Glutamatergic neuron (in vitro differentiated cells): ENCODE measurements at regions not wholly inside any gene's neighbourhood (a gene's known extent, or its start where the extent isn't known, plus 50 kb on each side); places are given as distances from the start of the nearest gene placed in this dataset.
A peak's percentile ranks its signal among the peaks of the same experiment; 100 is the strongest.

Experiments
- DNase-seq: peaks from one replicate; pipeline ENCODE4 v3.0.0; 2022
- H3K27ac Mint-ChIP-seq: one replicate; pipeline ENCODE4 v1.8.0; 2020; ENCODE audit warnings: mild to moderate bottlenecking, mixed read lengths, inconsistent platforms; ENCODE audit not compliant: unreplicated experiment
- H3K27me3 Mint-ChIP-seq: one replicate; pipeline ENCODE4 v1.8.0; 2020; ENCODE audit warnings: mild to moderate bottlenecking, moderate library complexity, mixed read lengths, inconsistent platforms; ENCODE audit not compliant: unreplicated experiment
- H3K36me3 Mint-ChIP-seq: one replicate; pipeline ENCODE4 v1.8.0; 2020; ENCODE audit warnings: mild to moderate bottlenecking, mixed read lengths, inconsistent platforms; ENCODE audit not compliant: unreplicated experiment
- H3K4me1 Mint-ChIP-seq: one replicate; pipeline ENCODE4 v1.8.0; 2020; ENCODE audit warnings: mild to moderate bottlenecking, low read depth, mixed read lengths, inconsistent platforms; ENCODE audit not compliant: unreplicated experiment
- H3K4me3 Mint-ChIP-seq: one replicate; pipeline ENCODE4 v1.8.0; 2020; ENCODE audit warnings: mild to moderate bottlenecking, mixed read lengths, inconsistent platforms; ENCODE audit not compliant: unreplicated experiment
- H3K9me3 Mint-ChIP-seq: one replicate; pipeline ENCODE4 v1.8.0; 2020; ENCODE audit warnings: mild to moderate bottlenecking, moderate library complexity, mixed read lengths, inconsistent platforms; ENCODE audit not compliant: unreplicated experiment
- TF ChIP-seq, protein P1 (sequence below): fragments of 200-600 bp; sonication (generic); IDR thresholded peaks from one replicate; pipeline ENCODE4 v1.5.0; 2021; ENCODE audit not compliant: partially characterized antibody, unreplicated experiment

DNA sequence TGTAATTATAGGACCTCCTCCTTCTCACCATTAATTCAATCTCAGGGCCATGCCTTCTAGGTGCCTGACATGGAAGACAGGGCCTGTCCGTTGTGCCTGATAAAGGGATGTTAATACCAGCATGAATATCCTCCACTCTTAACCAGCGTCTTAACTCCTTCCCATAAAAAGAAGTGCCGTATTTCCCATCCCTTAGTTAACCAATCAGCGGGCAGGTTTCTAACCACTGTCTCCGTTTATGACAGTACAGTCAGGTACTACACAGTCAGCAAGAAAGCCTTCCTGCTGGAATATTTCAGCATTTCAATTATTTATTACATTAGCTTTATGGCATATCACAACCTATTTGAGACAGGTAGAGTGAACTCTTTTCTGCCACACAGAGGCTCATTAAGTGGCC, 308.6 kb upstream of the FZD8 start:
- Mint-ChIP-seq H3K36me3 (no peaks in the 10 kb centered on the region), H3K4me3 (peak overlapping the region; percentile 14), H3K9me3 (no peaks in the 10 kb centered on the region), H3K4me1 (peaks cover 12% of the 10 kb centered on the region), H3K27me3 (no peaks in the 10 kb centered on the region), H3K27ac (no peak overlapping the region)
- TF ChIP-seq, protein P1, sequence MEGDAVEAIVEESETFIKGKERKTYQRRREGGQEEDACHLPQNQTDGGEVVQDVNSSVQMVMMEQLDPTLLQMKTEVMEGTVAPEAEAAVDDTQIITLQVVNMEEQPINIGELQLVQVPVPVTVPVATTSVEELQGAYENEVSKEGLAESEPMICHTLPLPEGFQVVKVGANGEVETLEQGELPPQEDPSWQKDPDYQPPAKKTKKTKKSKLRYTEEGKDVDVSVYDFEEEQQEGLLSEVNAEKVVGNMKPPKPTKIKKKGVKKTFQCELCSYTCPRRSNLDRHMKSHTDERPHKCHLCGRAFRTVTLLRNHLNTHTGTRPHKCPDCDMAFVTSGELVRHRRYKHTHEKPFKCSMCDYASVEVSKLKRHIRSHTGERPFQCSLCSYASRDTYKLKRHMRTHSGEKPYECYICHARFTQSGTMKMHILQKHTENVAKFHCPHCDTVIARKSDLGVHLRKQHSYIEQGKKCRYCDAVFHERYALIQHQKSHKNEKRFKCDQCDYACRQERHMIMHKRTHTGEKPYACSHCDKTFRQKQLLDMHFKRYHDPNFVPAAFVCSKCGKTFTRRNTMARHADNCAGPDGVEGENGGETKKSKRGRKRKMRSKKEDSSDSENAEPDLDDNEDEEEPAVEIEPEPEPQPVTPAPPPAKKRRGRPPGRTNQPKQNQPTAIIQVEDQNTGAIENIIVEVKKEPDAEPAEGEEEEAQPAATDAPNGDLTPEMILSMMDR: no peak
- no peak for DNase-seq

DNA sequence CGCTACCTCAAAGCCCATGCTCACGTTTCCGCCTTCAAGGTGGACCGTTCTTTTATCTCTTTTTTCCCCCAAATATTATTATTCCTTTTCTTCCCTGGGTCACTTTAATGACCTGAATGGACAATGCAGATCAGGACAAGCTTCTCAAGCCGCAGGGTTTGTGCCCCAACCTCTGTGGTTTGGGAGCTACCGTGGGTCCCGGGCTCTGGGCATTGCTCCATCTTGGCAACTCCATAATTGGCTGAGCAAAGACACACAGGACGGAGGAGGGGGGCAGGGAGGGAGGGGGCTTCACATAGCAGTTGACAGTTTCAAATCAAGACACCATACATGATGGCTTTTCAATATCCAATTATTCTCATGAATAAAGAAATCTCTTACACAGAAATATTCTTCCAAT, 308.1 kb upstream of the FZD8 start:
- H3K36me3 Mint-ChIP-seq: no peaks in the 10 kb centered on the region
- TF ChIP-seq, protein P1: no peak
- peak overlapping the region; percentile 54 for H3K4me3 Mint-ChIP-seq
- H3K4me1 Mint-ChIP-seq: peaks cover 12% of the 10 kb centered on the region
- no peak for DNase-seq
- no peak overlapping the region for H3K27ac Mint-ChIP-seq
- H3K27me3 Mint-ChIP-seq: no peaks in the 10 kb centered on the region
- no peaks in the 10 kb centered on the region for H3K9me3 Mint-ChIP-seq

DNA sequence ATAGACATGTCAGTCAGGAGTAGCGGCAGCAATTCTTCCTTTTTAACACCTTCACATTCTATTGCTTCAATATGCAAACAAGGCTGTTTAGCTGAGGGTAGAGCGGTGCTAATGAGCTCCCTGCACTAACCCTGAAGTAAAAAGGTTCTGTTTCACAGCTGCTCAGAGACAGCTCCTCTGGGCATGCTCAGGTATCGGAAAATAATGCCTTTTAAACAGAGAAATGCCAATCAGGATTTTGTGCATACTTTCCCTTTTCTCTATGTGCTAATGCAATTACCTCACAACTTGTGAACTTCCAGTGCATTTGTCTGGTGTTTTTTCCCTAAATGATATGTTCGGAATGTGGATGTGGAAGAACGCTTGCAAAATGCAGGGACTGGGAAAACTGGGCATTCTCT, 307.7 kb upstream of the FZD8 start:
- H3K9me3 Mint-ChIP-seq: no peaks in the 10 kb centered on the region
- H3K27ac Mint-ChIP-seq: no peak overlapping the region
- peak overlapping the region; percentile 54 for H3K4me3 Mint-ChIP-seq
- peaks cover 12% of the 10 kb centered on the region for H3K4me1 Mint-ChIP-seq
- no peaks in the 10 kb centered on the region for H3K36me3 Mint-ChIP-seq
- DNase-seq: no peak
- TF ChIP-seq, protein P1: no peak
- H3K27me3 Mint-ChIP-seq: no peaks in the 10 kb centered on the region

DNA sequence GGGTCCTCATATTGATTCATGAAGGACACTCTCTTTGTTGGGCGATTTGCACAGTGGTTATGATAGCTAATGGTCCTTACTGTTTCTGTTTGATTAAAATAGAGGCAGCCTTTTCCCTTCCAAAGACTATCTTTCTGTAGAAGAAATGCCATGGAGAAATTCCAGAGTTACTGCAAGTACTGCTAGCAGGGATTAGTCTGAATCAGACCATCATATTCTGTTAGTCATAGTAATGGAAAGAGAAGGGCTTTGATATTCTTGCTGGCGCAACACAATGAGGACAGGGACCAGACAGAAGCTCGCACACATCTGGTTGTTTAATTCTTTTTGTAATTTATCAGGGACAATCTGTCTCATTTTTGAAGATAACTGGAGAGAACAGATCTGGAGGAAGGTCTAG, 304.5 kb upstream of the FZD8 start:
- no peaks in the 10 kb centered on the region for H3K36me3 Mint-ChIP-seq
- no peak overlapping the region for H3K27ac Mint-ChIP-seq
- DNase-seq: no peak
- peaks cover 16% of the 10 kb centered on the region for H3K4me1 Mint-ChIP-seq
- TF ChIP-seq, protein P1: no peak
- no peak overlapping the region for H3K4me3 Mint-ChIP-seq
- H3K9me3 Mint-ChIP-seq: peaks cover 3% of the 10 kb centered on the region
- H3K27me3 Mint-ChIP-seq: peaks cover 2% of the 10 kb centered on the region

DNA sequence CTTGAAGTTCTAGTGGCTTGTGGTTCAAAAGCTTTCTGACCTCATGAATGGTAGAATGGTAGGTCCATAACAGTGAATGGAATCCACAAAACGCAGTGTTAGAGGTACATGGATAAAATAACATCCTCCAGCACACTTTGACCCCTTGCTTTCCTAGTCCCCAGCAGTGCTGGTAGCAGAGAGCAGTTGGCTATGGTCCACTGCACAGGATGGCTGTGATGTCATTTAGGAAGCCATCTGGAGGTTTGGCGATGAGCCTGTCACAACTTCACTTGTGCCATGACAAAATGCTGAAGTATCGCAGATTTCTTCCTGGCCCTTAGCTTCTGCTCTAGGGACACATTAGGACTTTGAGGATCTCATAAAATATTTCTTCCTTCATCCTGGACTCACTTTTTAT, 300.0 kb upstream of the FZD8 start:
- Mint-ChIP-seq H3K4me1 (peaks cover 12% of the 10 kb centered on the region), H3K9me3 (peaks cover 3% of the 10 kb centered on the region), H3K27ac (no peak overlapping the region), H3K27me3 (peaks cover 4% of the 10 kb centered on the region), H3K36me3 (peaks cover 10% of the 10 kb centered on the region), H3K4me3 (no peak overlapping the region)
- TF ChIP-seq, protein P1: no peak
- DNase-seq: no peak
